Astrocyte of the spinal cord (primary cell): ENCODE measurements at regions not wholly inside any gene's neighbourhood (a gene's known extent, or its start where the extent isn't known, plus 50 kb on each side); places are given as distances from the start of the nearest gene placed in this dataset.

Experiments used
- DNase-seq: peaks from one replicate; pipeline ENCODE4 v3.0.0; 2011; ENCODE audit warnings: low read depth, low spot score
- H3K4me3 ChIP-seq: 2 replicates; pipeline ENCODE4 v1.5.1; 2011; ENCODE audit warnings: low read depth, mild to moderate bottlenecking, low read length, moderate library complexity
- CTCF ChIP-seq: IDR thresholded peaks from 2 replicates; pipeline ENCODE4 v1.5.1; 2012; ENCODE audit warnings: low read depth, mild to moderate bottlenecking, low read length, inconsistent platforms
- in situ Hi-C: cut with HindIII; loops from 2 replicates; pipeline ENCODE4 v1.10.0; 2017; ENCODE audit warnings: low sequenced_read_pairs

- in situ Hi-C loops = no loop called here
- DNase-seq = no peak
Measured at GRCh38 chr16:51640196-51640595, 489.1 kb upstream of the SALL1 start.

GRCh38 chr16:51638339-51639135 is 487.5 kb upstream of the SALL1 start:
- in situ Hi-C loops = no loop called here
- DNase-seq = no peak
- TF ChIP-seq CTCF = no peak
- no peak overlapping the region for H3K4me3 ChIP-seq

More at GRCh38 chr16:51640196-51640595, 489.1 kb upstream of the SALL1 start:
- H3K4me3 ChIP-seq = no peak overlapping the region
- no peak for TF ChIP-seq CTCF

GRCh38 chr16:51637770-51638094 is 486.7 kb upstream of the SALL1 start:
- TF ChIP-seq CTCF = no peak
- DNase-seq = no peak
- in situ Hi-C loops = no loop called here
- H3K4me3 ChIP-seq = no peak overlapping the region

- no peak for TF ChIP-seq CTCF
- in situ Hi-C loops = no loop called here
- H3K4me3 ChIP-seq = no peak overlapping the region
- DNase-seq = no peak
Measured at GRCh38 chr16:51636920-51637769, 486.1 kb upstream of the SALL1 start.

- no peak overlapping the region for H3K4me3 ChIP-seq
- DNase-seq = no peak
- TF ChIP-seq CTCF = no peak
- in situ Hi-C loops = no loop called here
Measured at GRCh38 chr16:51635181-51635580, 484.1 kb upstream of the SALL1 start.

- in situ Hi-C loops = no loop called here
- DNase-seq = no peak
- H3K4me3 ChIP-seq = no peak overlapping the region
- no peak for TF ChIP-seq CTCF
Measured at GRCh38 chr16:51630076-51630475, 479.0 kb upstream of the SALL1 start.
